GM19324 (cell line): ENCODE measurements at regions not wholly inside any gene's neighbourhood (a gene's known extent, or its start where the extent isn't known, plus 50 kb on each side); places are given as distances from the start of the nearest gene placed in this dataset.
"Not testable (repeated sequence)": the region's sequence is repeated elsewhere in the genome, so short reads cannot be mapped to it uniquely, and the experiment has no call there.

Experiments used
- ATAC-seq: cut with Tn5 transposase; IDR thresholded peaks from one replicate; pipeline ENCODE4 v1.9.1; 2021; ENCODE audit warnings: mild to moderate bottlenecking, moderate library complexity; ENCODE audit not compliant: unreplicated experiment, low FRiP score

GRCh38 chr10:108655057-108655456, 1268.3 kb downstream of the XPNPEP1 start:
- ATAC-seq, result no peak

GRCh38 chr10:108653531-108653930, 1269.8 kb downstream of the XPNPEP1 start:
- no peak for ATAC-seq

GRCh38 chr10:108639010-108639409, 1284.3 kb downstream of the XPNPEP1 start:
- ATAC-seq, result no peak

GRCh38 chr10:108638225-108638624, 1285.1 kb downstream of the XPNPEP1 start:
- ATAC-seq, result no peak

- ATAC-seq, result no peak
Observed at GRCh38 chr10:108633046-108633445, 1290.3 kb downstream of the XPNPEP1 start.

- no peak for ATAC-seq
Observed at GRCh38 chr10:108632144-108632543, 1291.2 kb downstream of the XPNPEP1 start.

- peak; percentile 74 for ATAC-seq
Observed at GRCh38 chr10:108631332-108631731, 1292.0 kb downstream of the XPNPEP1 start.

- no peak for ATAC-seq
Observed at GRCh38 chr10:108629834-108630233, 1293.5 kb downstream of the XPNPEP1 start.

- no peak for ATAC-seq
Observed at GRCh38 chr10:108624052-108624451, 1299.3 kb downstream of the XPNPEP1 start.

- ATAC-seq, result no peak
Observed at GRCh38 chr10:108620821-108621534, 1302.3 kb downstream of the XPNPEP1 start.

GRCh38 chr10:108616559-108617285, 1306.6 kb downstream of the XPNPEP1 start:
- no peak for ATAC-seq

- no peak for ATAC-seq
Observed at GRCh38 chr10:108615576-108616320, 1307.6 kb downstream of the XPNPEP1 start.

GRCh38 chr10:108612485-108612884, 1310.8 kb downstream of the XPNPEP1 start:
- ATAC-seq, result no peak

- ATAC-seq, result no peak
Observed at GRCh38 chr10:108608860-108609259, 1314.5 kb downstream of the XPNPEP1 start.

- ATAC-seq, result no peak
Observed at GRCh38 chr10:108601851-108602250, 1321.5 kb downstream of the XPNPEP1 start.

- not testable (repeated sequence) for ATAC-seq
Observed at GRCh38 chr10:108600511-108600910, 1322.8 kb downstream of the XPNPEP1 start.

GRCh38 chr10:108599317-108599716, 1324.0 kb downstream of the XPNPEP1 start:
- ATAC-seq, result not testable (repeated sequence)

- ATAC-seq, result no peak
Observed at GRCh38 chr10:108598831-108599230, 1324.5 kb downstream of the XPNPEP1 start.

GRCh38 chr10:108598320-108598695, 1325.0 kb downstream of the XPNPEP1 start:
- no peak for ATAC-seq

GRCh38 chr10:108597657-108598319, 1325.5 kb downstream of the XPNPEP1 start:
- no peak for ATAC-seq

GRCh38 chr10:108597031-108597430, 1326.3 kb downstream of the XPNPEP1 start:
- no peak for ATAC-seq
